ENCODE measurements at regions not wholly inside any gene's neighbourhood (a gene's known extent, or its start where the extent isn't known, plus 50 kb on each side); places are given as distances from the start of the nearest gene placed in this dataset.

DNA sequence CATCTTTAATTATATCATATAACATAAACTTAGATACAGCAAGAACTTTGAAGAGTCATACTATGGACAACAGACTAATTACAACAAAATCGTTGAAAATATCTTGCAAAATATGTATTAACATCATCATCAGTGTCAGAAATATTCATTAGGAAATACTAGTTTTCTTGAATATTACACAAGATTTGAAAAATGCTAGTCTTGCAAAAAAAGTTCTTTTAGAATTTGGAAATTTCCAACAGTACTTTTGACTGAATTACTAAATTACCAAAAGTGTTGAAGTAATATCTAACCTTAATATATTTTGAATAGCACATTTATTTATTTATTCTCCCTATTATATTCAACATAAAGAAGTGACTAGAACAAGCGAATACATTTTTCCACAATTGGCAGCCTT lies 1224.8 kb upstream of the EYS start:
- TF ChIP-seq POLR2A (IDR thresholded peaks at IDR 0.05; ENCODE audit: low read depth, low read length) (no peak), MYC (IDR thresholded peaks at IDR 0.05; ENCODE audit: low read depth, low read length) (no peak), POLR2AphosphoS5 (IDR thresholded peaks at IDR 0.05; ENCODE audit: insufficient read depth, low read depth, low read length) (no peak), EZH2 (IDR thresholded peaks at IDR 0.05; ENCODE audit: borderline replicate concordance, low read depth, low read length, severe bottlenecking) (no peak), GATA2 (IDR thresholded peaks at IDR 0.05; ENCODE audit: insufficient read depth, insufficient read length, low read depth, low read length) (no peak), JUN (IDR thresholded peaks at IDR 0.05; ENCODE audit: borderline replicate concordance, insufficient read depth, insufficient read length, low read depth) (no peak), FOS (IDR thresholded peaks at IDR 0.05; ENCODE audit: borderline replicate concordance, insufficient read depth, low read length) (no peak)
- TF ChIP-seq, protein P1, sequence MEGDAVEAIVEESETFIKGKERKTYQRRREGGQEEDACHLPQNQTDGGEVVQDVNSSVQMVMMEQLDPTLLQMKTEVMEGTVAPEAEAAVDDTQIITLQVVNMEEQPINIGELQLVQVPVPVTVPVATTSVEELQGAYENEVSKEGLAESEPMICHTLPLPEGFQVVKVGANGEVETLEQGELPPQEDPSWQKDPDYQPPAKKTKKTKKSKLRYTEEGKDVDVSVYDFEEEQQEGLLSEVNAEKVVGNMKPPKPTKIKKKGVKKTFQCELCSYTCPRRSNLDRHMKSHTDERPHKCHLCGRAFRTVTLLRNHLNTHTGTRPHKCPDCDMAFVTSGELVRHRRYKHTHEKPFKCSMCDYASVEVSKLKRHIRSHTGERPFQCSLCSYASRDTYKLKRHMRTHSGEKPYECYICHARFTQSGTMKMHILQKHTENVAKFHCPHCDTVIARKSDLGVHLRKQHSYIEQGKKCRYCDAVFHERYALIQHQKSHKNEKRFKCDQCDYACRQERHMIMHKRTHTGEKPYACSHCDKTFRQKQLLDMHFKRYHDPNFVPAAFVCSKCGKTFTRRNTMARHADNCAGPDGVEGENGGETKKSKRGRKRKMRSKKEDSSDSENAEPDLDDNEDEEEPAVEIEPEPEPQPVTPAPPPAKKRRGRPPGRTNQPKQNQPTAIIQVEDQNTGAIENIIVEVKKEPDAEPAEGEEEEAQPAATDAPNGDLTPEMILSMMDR (IDR thresholded peaks at IDR 0.05; ENCODE audit: extremely low read depth in 1 of 2, insufficient read depth in 1 of 2, low read depth in 1 of 2, low read length in 2 of 2), result no peak
- TF ChIP-seq, protein P2, sequence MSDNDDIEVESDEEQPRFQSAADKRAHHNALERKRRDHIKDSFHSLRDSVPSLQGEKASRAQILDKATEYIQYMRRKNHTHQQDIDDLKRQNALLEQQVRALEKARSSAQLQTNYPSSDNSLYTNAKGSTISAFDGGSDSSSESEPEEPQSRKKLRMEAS (IDR thresholded peaks at IDR 0.05; ENCODE audit: insufficient read depth, insufficient read length), result no peak

All from endothelial cell of umbilical vein (primary cell).